GM18508 (cell line): ENCODE measurements at regions not wholly inside any gene's neighbourhood (a gene's known extent, or its start where the extent isn't known, plus 50 kb on each side); places are given as distances from the start of the nearest gene placed in this dataset.
"Not testable (repeated sequence)": the region's sequence is repeated elsewhere in the genome, so short reads cannot be mapped to it uniquely, and the experiment has no call there.

Source experiments
- ATAC-seq: cut with Tn5 transposase; IDR thresholded peaks from one replicate; pipeline ENCODE4 v1.9.1; 2021; ENCODE audit warnings: moderate number of reproducible peaks; ENCODE audit not compliant: insufficient read depth, unreplicated experiment

GRCh38 chr2:208916881-208917280, 507.0 kb upstream of the MAP2 start:
- no peak for ATAC-seq

- not testable (repeated sequence) for ATAC-seq
Measured at GRCh38 chr2:208921358-208921757, 502.5 kb upstream of the MAP2 start.

- ATAC-seq: no peak
Measured at GRCh38 chr2:208927867-208928266, 496.0 kb upstream of the MAP2 start.

DNA sequence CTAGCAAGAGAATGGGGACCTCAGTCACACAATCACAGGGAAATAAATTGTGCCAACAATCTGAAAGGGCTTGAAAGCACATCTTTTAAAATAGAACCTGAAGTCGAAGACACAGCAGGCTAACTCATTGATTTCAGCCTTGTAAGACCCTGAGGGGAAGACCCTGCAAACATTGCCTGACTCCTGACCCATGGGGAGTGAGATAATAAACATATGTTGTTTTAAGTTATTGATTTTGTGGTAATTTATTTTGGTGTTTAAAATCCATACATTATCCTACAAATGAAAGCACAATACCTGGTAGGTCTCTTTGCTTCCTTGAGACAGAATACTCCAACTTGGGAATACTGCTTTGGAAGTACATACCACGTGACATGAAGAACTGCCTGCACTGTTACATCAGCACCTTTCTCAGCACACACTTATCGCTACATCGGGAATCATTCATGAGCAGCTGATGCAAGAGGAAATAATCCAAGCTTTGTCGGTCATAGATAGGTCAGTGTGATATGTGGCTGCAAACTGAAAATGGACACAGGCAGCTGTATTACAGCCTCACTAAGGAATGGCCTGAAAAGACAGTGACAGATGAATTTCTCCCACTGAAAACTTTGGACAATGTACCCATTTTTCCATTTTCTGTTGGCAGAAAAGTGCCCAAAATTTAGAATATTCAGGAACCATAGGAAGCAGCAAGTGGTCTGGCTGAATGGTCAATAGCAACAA, 494.5 kb upstream of the MAP2 start:
- ATAC-seq: no peak

DNA sequence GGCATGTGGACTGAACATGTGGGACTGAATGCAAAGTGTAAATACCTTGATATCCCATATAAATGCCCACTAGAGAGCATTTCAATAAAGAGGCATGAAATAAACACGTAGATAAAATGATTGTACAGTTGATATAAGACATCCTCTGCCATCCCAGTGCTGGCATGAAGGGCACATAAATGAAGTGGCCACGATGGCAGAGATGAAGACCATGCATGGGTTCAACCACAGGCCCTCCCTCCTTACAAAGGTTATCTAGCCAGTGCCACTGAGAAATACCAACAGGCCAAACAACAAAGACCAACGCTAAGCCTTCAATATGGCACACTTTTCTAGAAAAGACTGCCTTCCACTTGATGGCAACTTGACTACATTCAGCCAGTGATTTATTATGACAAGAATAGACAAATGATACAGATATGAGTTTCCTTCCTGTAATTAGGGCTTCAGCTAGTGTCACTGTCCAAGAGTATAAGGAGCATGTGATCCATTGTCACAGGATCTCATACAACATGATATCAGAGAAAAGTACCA, 493.9 kb upstream of the MAP2 start:
- no peak for ATAC-seq

GRCh38 chr2:208935531-208935930, 488.3 kb upstream of the MAP2 start:
- ATAC-seq: no peak

DNA sequence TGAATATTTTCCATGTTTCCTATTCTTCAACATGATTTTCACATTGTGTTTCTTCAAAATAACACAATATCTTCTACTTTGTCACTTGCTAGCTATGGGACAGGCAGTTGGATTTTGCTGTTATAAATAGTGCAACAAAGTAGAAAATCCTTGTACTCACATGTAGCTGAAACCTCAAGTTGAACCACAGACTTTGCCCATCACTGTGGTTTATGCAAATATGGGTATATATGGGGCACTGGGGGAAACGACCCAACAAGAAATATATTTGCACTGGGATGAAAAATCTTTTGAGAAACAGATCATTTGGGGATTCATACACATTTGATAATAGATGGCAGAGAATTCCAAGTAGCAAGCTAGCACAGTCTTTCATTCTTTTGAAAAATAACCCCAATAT, 486.3 kb upstream of the MAP2 start:
- no peak for ATAC-seq

- no peak for ATAC-seq
Measured at GRCh38 chr2:208939852-208940251, 484.0 kb upstream of the MAP2 start.

DNA sequence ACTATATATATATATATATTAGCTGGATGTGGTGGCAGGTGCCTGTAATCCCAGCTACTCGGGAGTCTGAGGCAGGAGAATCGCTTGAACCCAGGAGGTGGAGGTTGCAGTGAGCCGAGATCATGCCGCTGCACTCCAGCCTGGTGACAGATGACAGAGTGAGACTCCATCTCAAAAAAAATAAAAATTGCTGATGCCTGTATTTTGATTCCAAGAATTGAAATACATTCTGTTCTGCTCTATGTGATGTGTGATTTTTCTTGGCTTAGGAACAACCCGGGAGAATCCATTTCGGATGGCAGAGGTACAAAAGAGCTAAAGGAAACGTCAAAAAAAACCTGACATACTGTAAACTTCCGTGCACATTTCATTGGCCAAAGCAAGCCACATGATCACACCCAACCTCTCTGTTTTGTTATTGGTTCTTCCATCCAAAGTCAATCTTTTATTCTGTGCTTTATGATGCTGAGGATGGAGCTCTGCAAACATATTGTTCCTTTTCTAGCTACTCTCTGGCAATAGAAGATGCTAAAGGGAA, 478.1 kb upstream of the MAP2 start:
- ATAC-seq: no peak

GRCh38 chr2:208948073-208948472, 475.8 kb upstream of the MAP2 start:
- no peak for ATAC-seq

DNA sequence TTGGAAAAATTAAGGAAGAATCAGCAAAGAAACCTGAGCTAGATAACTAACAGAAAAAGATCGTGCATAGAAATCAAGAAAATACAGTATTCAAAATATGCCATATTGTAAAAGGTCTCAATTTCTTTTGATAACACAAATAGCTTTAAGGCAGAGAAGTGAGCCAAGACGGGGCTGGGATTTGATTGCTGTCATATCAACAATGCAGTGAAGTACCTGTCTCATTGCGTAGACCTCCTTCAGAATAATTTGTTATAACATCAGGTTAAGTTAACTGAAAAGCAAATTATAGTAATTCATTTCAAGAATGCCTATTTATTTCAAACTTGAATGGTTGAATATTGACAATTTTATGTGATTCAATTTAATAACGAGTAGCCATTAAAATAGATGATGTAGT, 453.8 kb upstream of the MAP2 start:
- ATAC-seq: no peak

- no peak for ATAC-seq
Measured at GRCh38 chr2:208977582-208977981, 446.3 kb upstream of the MAP2 start.

DNA sequence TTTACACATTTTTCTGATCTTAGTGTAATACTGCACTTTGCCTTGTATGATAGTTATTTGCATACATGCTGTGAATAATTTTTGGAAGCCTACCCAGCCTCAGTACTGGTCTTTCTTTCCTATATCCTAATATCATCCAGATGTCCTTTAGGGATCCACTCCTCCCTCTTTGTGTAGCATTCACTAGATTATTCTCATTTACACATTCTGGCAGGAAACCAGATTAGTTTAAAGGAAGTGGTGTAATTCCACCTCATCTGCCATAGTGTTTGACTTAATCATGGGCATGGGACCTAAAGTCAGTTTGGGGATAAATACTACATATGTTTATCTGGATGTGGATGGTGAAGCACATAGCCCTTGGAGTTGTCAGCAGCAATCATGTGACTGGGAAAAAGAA, 444.9 kb upstream of the MAP2 start:
- no peak for ATAC-seq

- ATAC-seq: no peak
Measured at GRCh38 chr2:208980321-208980720, 443.5 kb upstream of the MAP2 start.

DNA sequence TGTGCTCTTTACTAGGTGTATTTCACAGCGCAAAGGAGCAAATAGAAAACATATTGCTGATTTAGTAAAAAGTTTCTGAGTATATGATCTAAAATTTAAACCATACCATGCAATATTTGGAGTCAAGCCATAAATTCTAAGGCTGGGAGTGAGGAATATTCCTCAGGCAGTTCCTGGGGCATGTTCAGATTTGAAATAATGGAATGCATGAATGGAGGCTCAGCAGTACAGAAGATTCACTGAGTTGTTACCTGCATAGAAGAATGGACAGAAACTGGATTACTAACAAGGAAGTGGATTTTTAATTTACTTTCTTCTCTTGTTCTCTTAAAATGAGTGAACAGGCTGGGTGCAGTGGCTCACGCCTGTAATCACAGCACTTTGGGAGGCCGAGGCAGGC, 441.0 kb upstream of the MAP2 start:
- no peak for ATAC-seq

DNA sequence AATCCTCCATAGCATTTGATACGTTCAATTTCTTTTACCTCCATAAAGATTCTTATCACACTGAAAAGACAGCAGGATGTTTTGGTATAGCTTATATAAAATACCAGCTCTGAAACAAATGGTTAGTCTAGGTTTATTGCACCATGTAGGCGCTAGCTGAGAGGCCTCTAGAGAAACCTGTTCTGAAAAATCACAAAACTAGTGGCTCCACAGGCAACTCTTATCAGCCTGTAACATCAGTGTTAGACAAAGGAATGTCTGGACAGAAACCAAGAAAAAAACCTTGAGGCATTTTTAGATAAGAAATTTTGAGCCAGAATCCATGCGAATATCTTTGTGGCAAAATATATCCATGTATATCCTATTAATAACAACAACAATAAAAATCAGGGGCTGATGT, 440.4 kb upstream of the MAP2 start:
- ATAC-seq: no peak

- no peak for ATAC-seq
Measured at GRCh38 chr2:208984376-208985090, 439.3 kb upstream of the MAP2 start.

DNA sequence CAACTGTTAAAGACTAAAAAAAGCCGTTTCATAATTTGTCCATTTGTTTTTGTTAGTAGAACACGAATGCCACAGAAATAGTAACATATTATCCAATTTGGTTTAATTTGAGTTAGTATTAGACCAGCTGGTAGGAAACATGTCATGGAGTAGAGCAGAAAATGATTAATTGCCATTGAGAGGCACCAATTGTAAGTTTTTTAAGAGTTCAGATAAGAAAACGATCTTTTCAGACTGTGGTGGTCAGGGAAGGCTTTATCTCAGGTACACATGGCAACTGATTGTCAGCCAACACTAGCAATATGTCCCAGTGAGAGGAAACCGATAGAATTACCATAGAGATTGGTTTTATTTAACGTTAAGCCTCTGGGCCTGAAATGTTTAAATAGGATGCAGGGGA, 438.2 kb upstream of the MAP2 start:
- no peak for ATAC-seq

DNA sequence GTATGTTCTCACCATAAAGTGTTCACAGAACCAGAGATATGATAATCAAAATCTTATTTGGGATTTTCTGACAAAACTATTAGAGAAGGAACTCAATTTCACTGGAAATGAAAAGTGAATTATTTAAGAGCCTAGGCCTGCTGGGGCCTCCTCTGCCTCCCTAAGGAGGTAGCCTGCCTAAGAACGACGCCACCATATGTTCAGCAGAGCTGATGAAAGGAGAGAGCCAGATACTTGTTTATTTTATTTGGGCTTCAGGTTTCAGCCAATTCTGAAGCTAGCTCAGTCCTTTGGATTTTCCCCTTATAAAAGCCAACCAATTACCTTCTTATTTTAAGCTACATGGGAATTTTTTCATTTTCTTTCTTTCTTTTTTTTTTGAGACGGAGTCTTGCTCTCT, 433.1 kb upstream of the MAP2 start:
- ATAC-seq: no peak

- ATAC-seq: no peak
Measured at GRCh38 chr2:208999911-209000310, 423.9 kb upstream of the MAP2 start.

DNA sequence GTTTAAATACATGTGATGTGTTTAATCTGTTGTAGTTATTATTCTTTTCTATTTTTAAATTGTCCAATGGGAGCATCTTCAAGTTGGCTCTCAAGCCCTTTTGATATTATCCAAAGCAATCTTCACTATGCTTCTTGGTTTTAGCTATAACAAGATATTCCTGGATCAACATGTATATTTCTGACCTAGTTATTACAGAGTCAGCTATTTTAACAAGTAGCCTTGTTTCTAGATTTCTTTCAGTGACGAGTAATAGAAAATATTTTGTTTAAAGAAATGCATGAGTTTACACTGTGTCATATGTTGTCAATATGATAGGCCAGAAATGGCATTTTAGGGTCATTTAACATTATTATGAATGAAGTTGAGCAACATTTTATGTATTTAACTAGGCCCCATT, 421.8 kb upstream of the MAP2 start:
- ATAC-seq: no peak

DNA sequence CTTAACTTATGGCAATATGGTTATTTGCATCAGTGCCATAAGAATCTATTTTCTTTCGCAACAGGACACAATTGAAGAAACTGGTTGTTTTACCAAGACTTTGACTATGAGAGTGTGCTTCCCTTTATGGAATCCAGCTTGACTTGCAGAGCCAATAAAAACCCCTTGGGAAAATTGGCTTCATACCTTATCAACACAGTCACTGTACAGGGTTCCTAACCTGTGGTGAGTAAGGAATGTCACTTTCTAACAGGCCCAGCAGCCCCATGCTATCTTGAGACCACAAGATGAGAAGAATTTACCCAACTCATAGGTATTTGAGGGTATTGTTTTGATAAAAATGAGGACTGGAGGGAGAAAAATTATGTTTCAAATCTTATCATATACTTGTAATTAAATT, 418.5 kb upstream of the MAP2 start:
- ATAC-seq: no peak
